A549 (cell line): ENCODE measurements at regions not wholly inside any gene's neighbourhood (a gene's known extent, or its start where the extent isn't known, plus 50 kb on each side); places are given as distances from the start of the nearest gene placed in this dataset.

Source experiments
- CBX2 ChIP-seq: fragments of 200-600 bp; sonication (generic); IDR thresholded peaks from 2 replicates; pipeline ENCODE4 v1.6.1; 2016; ENCODE audit warnings: low read depth, mild to moderate bottlenecking, borderline replicate concordance
- TF ChIP-seq, protein P1 (sequence below): fragments of >200 bp; sonication (Bioruptor Twin); formaldehyde crosslinking; IDR thresholded peaks from 3 replicates; pipeline ENCODE4 v1.5.1; 2016
- TF ChIP-seq, protein P2 (sequence below): IDR thresholded peaks from 2 replicates; pipeline ENCODE4 v1.6.1; 2012

DNA sequence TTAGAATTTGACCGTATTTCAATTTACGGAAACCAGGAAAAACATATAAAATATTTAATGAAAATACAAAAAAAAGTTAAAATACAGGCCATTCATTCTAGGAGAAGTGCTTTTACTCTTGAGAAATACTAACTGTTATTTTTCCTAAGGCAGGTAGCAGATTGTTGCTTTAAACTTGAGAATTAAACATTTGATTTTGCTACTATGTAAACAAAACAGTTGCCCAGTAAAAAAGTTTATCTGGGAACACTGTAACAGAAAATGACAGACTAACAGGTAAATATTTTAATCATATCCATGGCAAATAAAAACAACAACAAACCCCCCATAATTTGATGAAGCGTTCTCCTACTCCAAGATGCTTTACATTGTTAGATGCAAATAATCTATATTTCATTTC, 350.5 kb downstream of the CRPPA start:
- TF ChIP-seq, protein P1, sequence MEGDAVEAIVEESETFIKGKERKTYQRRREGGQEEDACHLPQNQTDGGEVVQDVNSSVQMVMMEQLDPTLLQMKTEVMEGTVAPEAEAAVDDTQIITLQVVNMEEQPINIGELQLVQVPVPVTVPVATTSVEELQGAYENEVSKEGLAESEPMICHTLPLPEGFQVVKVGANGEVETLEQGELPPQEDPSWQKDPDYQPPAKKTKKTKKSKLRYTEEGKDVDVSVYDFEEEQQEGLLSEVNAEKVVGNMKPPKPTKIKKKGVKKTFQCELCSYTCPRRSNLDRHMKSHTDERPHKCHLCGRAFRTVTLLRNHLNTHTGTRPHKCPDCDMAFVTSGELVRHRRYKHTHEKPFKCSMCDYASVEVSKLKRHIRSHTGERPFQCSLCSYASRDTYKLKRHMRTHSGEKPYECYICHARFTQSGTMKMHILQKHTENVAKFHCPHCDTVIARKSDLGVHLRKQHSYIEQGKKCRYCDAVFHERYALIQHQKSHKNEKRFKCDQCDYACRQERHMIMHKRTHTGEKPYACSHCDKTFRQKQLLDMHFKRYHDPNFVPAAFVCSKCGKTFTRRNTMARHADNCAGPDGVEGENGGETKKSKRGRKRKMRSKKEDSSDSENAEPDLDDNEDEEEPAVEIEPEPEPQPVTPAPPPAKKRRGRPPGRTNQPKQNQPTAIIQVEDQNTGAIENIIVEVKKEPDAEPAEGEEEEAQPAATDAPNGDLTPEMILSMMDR = no peak
- no peak for TF ChIP-seq CBX2
- TF ChIP-seq, protein P2, sequence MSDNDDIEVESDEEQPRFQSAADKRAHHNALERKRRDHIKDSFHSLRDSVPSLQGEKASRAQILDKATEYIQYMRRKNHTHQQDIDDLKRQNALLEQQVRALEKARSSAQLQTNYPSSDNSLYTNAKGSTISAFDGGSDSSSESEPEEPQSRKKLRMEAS = no peak
